ENCODE measurements at regions not wholly inside any gene's neighbourhood (a gene's known extent, or its start where the extent isn't known, plus 50 kb on each side); places are given as distances from the start of the nearest gene placed in this dataset.

DNA sequence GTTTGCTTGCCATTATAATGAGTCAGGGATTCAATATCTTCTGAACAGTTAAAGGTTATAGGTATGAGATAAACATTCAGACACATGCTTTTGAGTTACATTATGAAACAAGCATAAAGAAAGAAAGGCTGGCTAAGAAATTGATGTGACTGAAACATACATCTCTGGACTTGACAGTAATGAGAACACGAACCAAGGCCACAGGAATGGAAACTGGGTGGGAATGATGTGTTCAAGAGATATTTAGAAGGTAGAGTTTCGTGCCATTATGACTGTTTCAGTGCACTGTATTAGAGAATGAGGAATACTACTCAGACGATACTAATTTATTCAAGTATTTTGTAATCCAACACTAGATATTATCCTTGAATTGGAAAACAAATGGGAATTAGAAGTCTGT lies 332.1 kb upstream of the MAGI2 start:
- no peak overlapping the region for H3K4me3 ChIP-seq (ENCODE audit: low read depth, low read length)
- no peaks in the 10 kb centered on the region for H3K27me3 ChIP-seq (ENCODE audit: control insufficient read depth, insufficient read depth, low read length)
- DNase-seq (ENCODE audit: low read depth) = no peak
- H3K36me3 ChIP-seq (ENCODE audit: control insufficient read depth, insufficient read depth, low read length) = no peaks in the 10 kb centered on the region
- TF ChIP-seq, protein P1, sequence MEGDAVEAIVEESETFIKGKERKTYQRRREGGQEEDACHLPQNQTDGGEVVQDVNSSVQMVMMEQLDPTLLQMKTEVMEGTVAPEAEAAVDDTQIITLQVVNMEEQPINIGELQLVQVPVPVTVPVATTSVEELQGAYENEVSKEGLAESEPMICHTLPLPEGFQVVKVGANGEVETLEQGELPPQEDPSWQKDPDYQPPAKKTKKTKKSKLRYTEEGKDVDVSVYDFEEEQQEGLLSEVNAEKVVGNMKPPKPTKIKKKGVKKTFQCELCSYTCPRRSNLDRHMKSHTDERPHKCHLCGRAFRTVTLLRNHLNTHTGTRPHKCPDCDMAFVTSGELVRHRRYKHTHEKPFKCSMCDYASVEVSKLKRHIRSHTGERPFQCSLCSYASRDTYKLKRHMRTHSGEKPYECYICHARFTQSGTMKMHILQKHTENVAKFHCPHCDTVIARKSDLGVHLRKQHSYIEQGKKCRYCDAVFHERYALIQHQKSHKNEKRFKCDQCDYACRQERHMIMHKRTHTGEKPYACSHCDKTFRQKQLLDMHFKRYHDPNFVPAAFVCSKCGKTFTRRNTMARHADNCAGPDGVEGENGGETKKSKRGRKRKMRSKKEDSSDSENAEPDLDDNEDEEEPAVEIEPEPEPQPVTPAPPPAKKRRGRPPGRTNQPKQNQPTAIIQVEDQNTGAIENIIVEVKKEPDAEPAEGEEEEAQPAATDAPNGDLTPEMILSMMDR (IDR thresholded peaks at IDR 0.05; ENCODE audit: insufficient read depth, low read length, poor library complexity, severe bottlenecking) = no peak

DNA sequence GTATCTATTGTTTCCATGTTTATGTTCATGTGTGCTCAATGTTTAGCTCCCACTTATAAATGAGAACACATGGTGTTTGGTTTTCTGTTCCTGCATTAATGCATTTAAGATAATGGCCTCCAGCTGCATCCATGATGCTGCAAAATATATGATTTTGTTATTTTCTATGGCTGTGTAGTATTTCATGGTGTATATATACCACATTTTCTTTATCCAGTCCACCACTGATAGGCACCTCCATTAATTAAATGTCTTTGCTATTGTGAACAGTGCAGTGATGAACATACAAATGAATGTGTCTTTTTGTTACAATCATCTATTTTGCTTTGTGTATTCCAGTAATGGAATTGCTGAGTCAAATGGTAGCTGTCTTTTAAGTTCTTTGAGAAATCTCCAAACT lies 329.4 kb upstream of the MAGI2 start:
- Histone ChIP-seq H3K27me3 (ENCODE audit: control insufficient read depth, insufficient read depth, low read length) (no peaks in the 10 kb centered on the region), H3K36me3 (ENCODE audit: control insufficient read depth, insufficient read depth, low read length) (no peaks in the 10 kb centered on the region), H3K4me3 (ENCODE audit: low read depth, low read length) (no peak overlapping the region)
- no peak for DNase-seq (ENCODE audit: low read depth)
- TF ChIP-seq, protein P1 (IDR thresholded peaks at IDR 0.05; ENCODE audit: insufficient read depth, low read length, poor library complexity, severe bottlenecking) = no peak

DNA sequence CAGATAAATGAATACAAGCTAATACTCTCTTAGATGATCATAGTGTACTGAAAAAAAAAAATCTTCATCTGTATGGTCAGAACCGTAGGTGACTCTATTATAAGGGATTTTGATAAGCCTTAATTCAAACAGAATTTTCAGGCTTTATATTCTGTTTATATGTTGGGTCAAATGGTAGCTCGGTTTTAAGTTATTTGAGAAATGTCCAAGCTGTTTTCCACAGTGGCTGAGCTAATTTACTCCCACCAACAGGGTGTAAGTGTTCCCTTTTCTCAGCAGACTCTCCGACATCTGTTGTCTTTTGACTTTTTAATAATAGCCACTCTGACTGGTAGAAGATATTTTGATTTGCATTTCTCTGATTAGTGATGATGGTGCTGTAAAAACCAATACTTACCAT lies 328.8 kb upstream of the MAGI2 start:
- no peaks in the 10 kb centered on the region for H3K27me3 ChIP-seq (ENCODE audit: control insufficient read depth, insufficient read depth, low read length)
- H3K36me3 ChIP-seq (ENCODE audit: control insufficient read depth, insufficient read depth, low read length) = no peaks in the 10 kb centered on the region
- no peak for DNase-seq (ENCODE audit: low read depth)
- H3K4me3 ChIP-seq (ENCODE audit: low read depth, low read length) = no peak overlapping the region
- TF ChIP-seq, protein P1 (IDR thresholded peaks at IDR 0.05; ENCODE audit: insufficient read depth, low read length, poor library complexity, severe bottlenecking) = no peak

DNA sequence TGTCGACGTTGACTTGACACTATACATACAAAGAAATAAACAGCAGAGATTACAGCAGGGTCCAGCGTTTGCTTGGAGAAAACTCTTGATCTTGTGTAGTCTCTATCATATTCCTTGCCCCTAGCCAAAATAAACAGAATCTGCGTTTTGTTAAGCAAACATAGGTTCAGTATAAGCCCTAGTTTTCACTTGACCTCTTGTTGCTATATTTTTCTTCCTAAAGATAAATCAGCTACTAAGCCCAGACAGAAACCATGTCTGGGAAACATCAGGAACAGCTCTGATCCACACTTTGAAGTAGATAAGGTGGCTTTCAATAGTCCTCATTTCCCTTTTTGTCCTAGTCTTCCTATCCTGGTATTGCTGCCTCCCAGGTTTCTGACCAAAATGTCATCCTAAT lies 328.2 kb upstream of the MAGI2 start:
- H3K36me3 ChIP-seq (ENCODE audit: control insufficient read depth, insufficient read depth, low read length) = no peaks in the 10 kb centered on the region
- H3K27me3 ChIP-seq (ENCODE audit: control insufficient read depth, insufficient read depth, low read length) = no peaks in the 10 kb centered on the region
- no peak overlapping the region for H3K4me3 ChIP-seq (ENCODE audit: low read depth, low read length)
- DNase-seq (ENCODE audit: low read depth) = no peak
- TF ChIP-seq, protein P1 (IDR thresholded peaks at IDR 0.05; ENCODE audit: insufficient read depth, low read length, poor library complexity, severe bottlenecking) = no peak

DNA sequence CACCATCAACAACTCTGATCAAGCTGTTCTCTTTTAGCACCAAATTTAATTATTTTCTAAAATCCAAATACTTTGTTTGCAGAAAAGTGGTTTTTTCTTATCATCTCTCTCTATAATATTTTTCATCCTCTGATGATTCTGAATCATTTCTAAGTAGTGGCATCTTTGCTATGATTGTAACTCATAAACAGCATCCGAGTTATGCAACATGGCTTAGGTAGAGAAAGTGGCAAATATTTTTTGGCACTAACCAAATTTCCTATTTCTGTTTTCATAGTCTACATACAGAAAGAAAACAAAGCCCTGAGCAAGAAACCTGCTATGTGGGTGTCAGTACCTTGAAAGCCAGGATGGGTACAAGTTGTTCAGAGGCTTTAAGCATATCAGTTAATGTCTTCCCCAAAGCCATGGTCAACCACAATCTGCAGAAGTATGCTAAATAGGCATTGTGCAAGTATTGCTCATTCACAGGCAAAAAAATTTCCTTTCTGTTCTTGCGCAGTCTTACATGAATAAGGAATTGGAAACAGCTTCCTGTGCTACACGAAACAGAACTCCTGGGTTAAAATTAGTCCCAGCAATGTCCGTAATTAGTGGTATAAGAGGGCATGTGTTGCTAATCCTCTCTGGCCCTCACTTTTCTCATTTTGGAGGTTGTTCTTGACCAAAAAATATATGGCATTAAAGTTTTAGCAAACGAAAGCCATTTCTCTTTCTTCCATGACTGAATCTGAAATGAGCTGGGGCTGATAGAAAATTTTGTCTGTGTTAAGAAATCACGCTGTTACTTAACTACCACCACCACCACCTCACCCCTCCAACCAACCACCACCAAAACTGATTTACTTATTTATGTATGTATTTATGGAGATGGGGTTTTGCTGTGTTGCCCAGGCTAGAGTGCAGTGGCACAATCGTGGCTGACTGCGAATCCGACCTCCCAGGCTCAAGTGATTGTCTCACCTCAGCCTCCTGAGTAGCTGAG lies 325.6 kb upstream of the MAGI2 start:
- Histone ChIP-seq H3K36me3 (ENCODE audit: control insufficient read depth, insufficient read depth, low read length) (no peaks in the 10 kb centered on the region), H3K4me3 (ENCODE audit: low read depth, low read length) (no peak overlapping the region), H3K27me3 (ENCODE audit: control insufficient read depth, insufficient read depth, low read length) (no peaks in the 10 kb centered on the region)
- TF ChIP-seq, protein P1 (IDR thresholded peaks at IDR 0.05; ENCODE audit: insufficient read depth, low read length, poor library complexity, severe bottlenecking) = no peak
- DNase-seq (ENCODE audit: low read depth) = no peak
